ENCODE measurements at regions not wholly inside any gene's neighbourhood (a gene's known extent, or its start where the extent isn't known, plus 50 kb on each side); places are given as distances from the start of the nearest gene placed in this dataset.

DNA sequence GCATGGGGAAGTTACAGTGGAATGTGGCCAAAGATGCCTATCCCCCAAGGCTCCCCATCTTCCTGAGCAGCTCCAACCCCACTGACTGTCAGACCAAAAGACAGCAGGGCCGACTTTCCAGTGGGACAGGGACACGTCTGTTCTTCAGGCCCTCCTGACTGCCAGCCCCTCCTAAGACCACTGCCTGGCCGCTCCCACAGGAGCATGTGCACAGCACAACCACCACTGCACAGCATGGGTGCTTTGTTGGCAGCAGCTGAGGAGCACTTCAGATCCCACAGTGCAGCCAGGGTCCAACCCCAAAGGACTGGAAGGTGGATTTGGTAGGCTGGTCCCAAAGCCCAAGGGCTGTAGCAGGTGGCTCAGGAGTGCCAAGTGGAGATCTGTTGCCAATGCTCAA lies 648.3 kb upstream of the BRINP3 start:
- no peaks in the 10 kb centered on the region for H3K27me3 ChIP-seq (ENCODE audit: control insufficient read depth in 2 of 2, insufficient read depth in 2 of 2, low read length in 2 of 2)
- peaks cover 3% of the 10 kb centered on the region for H3K9me3 ChIP-seq (replicated peaks; ENCODE audit: control insufficient read depth, insufficient read depth, low read depth, low read length)
- H3K79me2 ChIP-seq (ENCODE audit: control insufficient read depth, insufficient read depth, low read length) = no peaks in the 10 kb centered on the region
- no peaks in the 10 kb centered on the region for H3K4me1 ChIP-seq (replicated peaks in 1 of 2; ENCODE audit: control insufficient read depth in 2 of 2, insufficient read depth in 2 of 2, low read length in 2 of 2)
- POLR2A ChIA-PET = interaction anchor here (0.6 kb wide), 1 partner anchor 106 kb away, joined by 3 read pairs; no protein-coding TSS in a partner anchor
- ATAC-seq (no peak), DNase-seq (ENCODE audit: extremely low read depth in 1 of 4, low spot score in 3 of 4) (no peak), FAIRE-seq (no peak)
- in situ Hi-C loops (cut with MboI) (no loop called here), intact Hi-C loops (cut with micrococcal nuclease) (no loop called here)
- no peaks in the 10 kb centered on the region for H3K36me3 ChIP-seq (ENCODE audit: control insufficient read depth, insufficient read depth, low read length)
- no peak overlapping the region for H3K4me3 ChIP-seq
- H3K4me2 ChIP-seq (ENCODE audit: insufficient read depth, low read length) = no peak overlapping the region
- H4K20me1 ChIP-seq (replicated peaks; ENCODE audit: control insufficient read depth, insufficient read depth, low read length) = no peaks in the 10 kb centered on the region
- 8% methylated on average over 3 of the region's 3 CpGs for WGBS (ENCODE audit: insufficient coverage, low coverage, missing lambda C conversion rate)
- TF ChIP-seq NR4A1 (CRISPR knock-in tag; IDR thresholded peaks at IDR 0.05) (no peak), NR4A1 (tag; IDR thresholded peaks at IDR 0.05) (no peak), ZNF239 (CRISPR knock-in tag; IDR thresholded peaks at IDR 0.05) (no peak), OTX1 (CRISPR knock-in tag; IDR thresholded peaks at IDR 0.05) (no peak)
- no peak overlapping the region for H3K9ac ChIP-seq (ENCODE audit: insufficient read depth in 1 of 2, low read depth in 2 of 2, low read length in 2 of 2)
- no peaks in the 10 kb centered on the region for H3K9me1 ChIP-seq (ENCODE audit: control insufficient read depth, insufficient read depth, low read length)
- H2AFZ ChIP-seq (ENCODE audit: low read depth, low read length) = no peak overlapping the region
- H3K27ac ChIP-seq (ENCODE audit: extremely low read depth, low read depth, low read length) = no peak overlapping the region
- CTCF ChIA-PET (ENCODE audit: low intra/inter-chr PET ratio) = no interaction called here
- no TSS peak for BruUV-seq (replicated peaks)

DNA sequence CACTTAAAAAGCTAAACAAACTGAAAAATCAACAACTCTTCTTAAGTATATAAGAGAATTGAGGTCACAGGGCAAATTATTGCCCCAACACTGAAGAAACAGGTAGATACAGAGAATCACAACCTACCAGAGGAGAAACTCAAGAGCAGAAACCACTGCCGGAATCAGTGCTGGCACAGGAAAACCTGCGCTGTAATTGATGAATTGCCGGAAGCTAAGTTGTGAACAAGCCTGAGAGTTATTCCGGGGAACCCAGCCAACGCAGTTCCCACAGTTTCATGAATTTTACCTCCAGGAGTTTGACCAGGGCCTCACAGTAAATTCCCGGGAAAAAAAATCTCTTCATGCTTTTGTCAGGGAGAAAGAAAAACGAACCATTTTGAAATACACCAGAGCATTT lies 657.1 kb upstream of the BRINP3 start:
- no peak overlapping the region for H3K4me3 ChIP-seq
- no peak for ATAC-seq
- no peaks in the 10 kb centered on the region for H3K79me2 ChIP-seq (ENCODE audit: control insufficient read depth, insufficient read depth, low read length)
- in situ Hi-C loops (cut with MboI) = no loop called here
- CTCF ChIA-PET (ENCODE audit: low intra/inter-chr PET ratio) = no interaction called here
- no peak overlapping the region for H3K27ac ChIP-seq (ENCODE audit: extremely low read depth, low read depth, low read length)
- no peaks in the 10 kb centered on the region for H3K9me3 ChIP-seq (replicated peaks; ENCODE audit: control insufficient read depth, insufficient read depth, low read depth, low read length)
- intact Hi-C loops (cut with micrococcal nuclease) = no loop called here
- no peaks in the 10 kb centered on the region for H3K4me1 ChIP-seq (replicated peaks in 1 of 2; ENCODE audit: control insufficient read depth in 2 of 2, insufficient read depth in 2 of 2, low read length in 2 of 2)
- BruUV-seq (replicated peaks) = no TSS peak
- H2AFZ ChIP-seq (ENCODE audit: low read depth, low read length) = no peak overlapping the region
- POLR2A ChIA-PET = no interaction called here
- no peak for DNase-seq (ENCODE audit: extremely low read depth in 1 of 4, low spot score in 3 of 4)
- WGBS (ENCODE audit: insufficient coverage, low coverage, missing lambda C conversion rate) = 2% methylated on average over 7 of the region's 7 CpGs
- H3K9ac ChIP-seq (ENCODE audit: insufficient read depth in 1 of 2, low read depth in 2 of 2, low read length in 2 of 2) = no peak overlapping the region
- H4K20me1 ChIP-seq (replicated peaks; ENCODE audit: control insufficient read depth, insufficient read depth, low read length) = no peaks in the 10 kb centered on the region
- no peak overlapping the region for H3K4me2 ChIP-seq (ENCODE audit: insufficient read depth, low read length)
- no peaks in the 10 kb centered on the region for H3K9me1 ChIP-seq (ENCODE audit: control insufficient read depth, insufficient read depth, low read length)
- no peaks in the 10 kb centered on the region for H3K36me3 ChIP-seq (ENCODE audit: control insufficient read depth, insufficient read depth, low read length)
- H3K27me3 ChIP-seq (ENCODE audit: control insufficient read depth in 2 of 2, insufficient read depth in 2 of 2, low read length in 2 of 2) = no peaks in the 10 kb centered on the region
- FAIRE-seq = no peak
- no peak for TF ChIP-seq RFX1 (IDR thresholded peaks at IDR 0.05)
- TF ChIP-seq POU5F1 (IDR thresholded peaks at IDR 0.05; ENCODE audit: borderline replicate concordance, low read depth, low read length, partially characterized antibody) = no peak
- TF ChIP-seq ZFP1 (CRISPR knock-in tag; IDR thresholded peaks at IDR 0.05) = no peak
- no peak for TF ChIP-seq MCM2 (IDR thresholded peaks at IDR 0.05; ENCODE audit: low read depth)
- TF ChIP-seq, protein P1, sequence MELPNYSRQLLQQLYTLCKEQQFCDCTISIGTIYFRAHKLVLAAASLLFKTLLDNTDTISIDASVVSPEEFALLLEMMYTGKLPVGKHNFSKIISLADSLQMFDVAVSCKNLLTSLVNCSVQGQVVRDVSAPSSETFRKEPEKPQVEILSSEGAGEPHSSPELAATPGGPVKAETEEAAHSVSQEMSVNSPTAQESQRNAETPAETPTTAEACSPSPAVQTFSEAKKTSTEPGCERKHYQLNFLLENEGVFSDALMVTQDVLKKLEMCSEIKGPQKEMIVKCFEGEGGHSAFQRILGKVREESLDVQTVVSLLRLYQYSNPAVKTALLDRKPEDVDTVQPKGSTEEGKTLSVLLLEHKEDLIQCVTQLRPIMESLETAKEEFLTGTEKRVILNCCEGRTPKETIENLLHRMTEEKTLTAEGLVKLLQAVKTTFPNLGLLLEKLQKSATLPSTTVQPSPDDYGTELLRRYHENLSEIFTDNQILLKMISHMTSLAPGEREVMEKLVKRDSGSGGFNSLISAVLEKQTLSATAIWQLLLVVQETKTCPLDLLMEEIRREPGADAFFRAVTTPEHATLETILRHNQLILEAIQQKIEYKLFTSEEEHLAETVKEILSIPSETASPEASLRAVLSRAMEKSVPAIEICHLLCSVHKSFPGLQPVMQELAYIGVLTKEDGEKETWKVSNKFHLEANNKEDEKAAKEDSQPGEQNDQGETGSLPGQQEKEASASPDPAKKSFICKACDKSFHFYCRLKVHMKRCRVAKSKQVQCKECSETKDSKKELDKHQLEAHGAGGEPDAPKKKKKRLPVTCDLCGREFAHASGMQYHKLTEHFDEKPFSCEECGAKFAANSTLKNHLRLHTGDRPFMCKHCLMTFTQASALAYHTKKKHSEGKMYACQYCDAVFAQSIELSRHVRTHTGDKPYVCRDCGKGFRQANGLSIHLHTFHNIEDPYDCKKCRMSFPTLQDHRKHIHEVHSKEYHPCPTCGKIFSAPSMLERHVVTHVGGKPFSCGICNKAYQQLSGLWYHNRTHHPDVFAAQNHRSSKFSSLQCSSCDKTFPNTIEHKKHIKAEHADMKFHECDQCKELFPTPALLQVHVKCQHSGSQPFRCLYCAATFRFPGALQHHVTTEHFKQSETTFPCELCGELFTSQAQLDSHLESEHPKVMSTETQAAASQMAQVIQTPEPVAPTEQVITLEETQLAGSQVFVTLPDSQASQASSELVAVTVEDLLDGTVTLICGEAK (IDR thresholded peaks at IDR 0.05) = no peak
- TF ChIP-seq, protein P1 (CRISPR knock-in tag; IDR thresholded peaks at IDR 0.05) = no peak
